Thyroid gland (tissue), 4 donors: ENCODE measurements at regions not wholly inside any gene's neighbourhood (a gene's known extent, or its start where the extent isn't known, plus 50 kb on each side); places are given as distances from the start of the nearest gene placed in this dataset.
"Not testable (repeated sequence)": the region's sequence is repeated elsewhere in the genome, so short reads cannot be mapped to it uniquely, and the experiment has no call there.

ENCODE experiments used
- DNase-seq, 2 donors: peaks; one replicate each; pipeline ENCODE4 v3.0.0-alpha.2; 2019
- H3K27ac ChIP-seq, 3 donors: fragments of 200-600 bp; sonication (generic); 1 replicate in 2 of 3; 2 replicates in 1 of 3; pipeline ENCODE4 v1.5.1; 2016 to 2019; ENCODE audit warnings: mild to moderate bottlenecking in 1 of 3, moderate library complexity in 1 of 3
- H3K27me3 ChIP-seq: fragments of 200-600 bp; sonication (generic); one replicate; pipeline ENCODE4 v1.5.1; 2019
- H3K36me3 ChIP-seq, 2 donors: fragments of 200-600 bp; sonication (generic); one replicate each; pipeline ENCODE4 v1.5.1; 2016 to 2019
- H3K4me1 ChIP-seq, 2 donors: fragments of 200-600 bp; sonication (generic); one replicate each; pipeline ENCODE4 v1.5.1; 2017 to 2019
- H3K4me3 ChIP-seq, 3 donors: fragments of 200-600 bp; sonication (generic); replicated peaks in 1 of 3; 1 replicate in 2 of 3; 2 replicates in 1 of 3; pipeline ENCODE4 v1.5.1; 2016; ENCODE audit warnings: mild to moderate bottlenecking in 1 of 3
- H3K9me3 ChIP-seq: fragments of 200-600 bp; sonication (generic); one replicate; pipeline ENCODE4 v1.5.1; 2017
- CTCF ChIP-seq, 6 experiments: fragments of 200-600 bp in 3 of 6; fragments of 450-650 bp in 3 of 6; sonication (generic) in 3 of 6; IDR thresholded peaks; one replicate each; pipeline ENCODE4 v1.5.1; 2016 to 2019; ENCODE audit warnings: antibody characterized with exemption in 6 of 6, mild to moderate bottlenecking in 2 of 6, inconsistent platforms in 1 of 6, moderate library complexity in 1 of 6
- POLR2A ChIP-seq, 2 donors: fragments of 450-650 bp; IDR thresholded peaks; one replicate each; pipeline ENCODE4 v1.6.1; 2017; ENCODE audit warnings: antibody characterized with exemption in 2 of 2, mild to moderate bottlenecking in 2 of 2, moderate library complexity in 1 of 2
- WGBS, 2 donors: methylation state at CpG; one replicate each; pipeline ENCODE4 v1.1.5; 2017; 5-methylcytosine and 5-hydroxymethylcytosine counted together
- intact Hi-C: fragments of 100-400 bp; cut with DNase I; formaldehyde crosslinking; loops from one replicate; pipeline ENCODE4 v1.15.1; 2023

GRCh38 chr6:68226460-68226859 is 408.6 kb upstream of the ADGRB3 start:
- Histone ChIP-seq H3K4me1 (no peaks in the 10 kb centered on the region), H3K4me3 (no peak overlapping the region), H3K27me3 (no peaks in the 10 kb centered on the region), H3K27ac (no peak overlapping the region), H3K36me3 (no peaks in the 10 kb centered on the region), H3K9me3 (no peaks in the 10 kb centered on the region)
- 45 to 48% methylated on average over 3 of the region's 3 CpGs for WGBS, 2 donors
- no peak for DNase-seq
- intact Hi-C loops = no loop called here
- TF ChIP-seq CTCF (IDR thresholded peaks at IDR 0.05) (peak in 3 of 6 experiments; percentile 34 to 41 (median 40)), POLR2A (IDR thresholded peaks at IDR 0.05) (no peak)

- no peak overlapping the region for H3K4me3 ChIP-seq
- no peaks in the 10 kb centered on the region for H3K4me1 ChIP-seq
- DNase-seq = no peak
- TF ChIP-seq CTCF (IDR thresholded peaks at IDR 0.05) = no peak
- TF ChIP-seq POLR2A (IDR thresholded peaks at IDR 0.05) = no peak
- H3K27me3 ChIP-seq = no peaks in the 10 kb centered on the region
- no peaks in the 10 kb centered on the region for H3K36me3 ChIP-seq
- H3K9me3 ChIP-seq = no peaks in the 10 kb centered on the region
- H3K27ac ChIP-seq = no peak overlapping the region
- intact Hi-C loops = no loop called here
These were observed 409.4 kb upstream of the ADGRB3 start for GRCh38 chr6:68225729-68226128.

- H3K36me3 ChIP-seq = no peaks in the 10 kb centered on the region
- H3K27ac ChIP-seq = no peak overlapping the region
- no peak for DNase-seq
- no peaks in the 10 kb centered on the region for H3K4me1 ChIP-seq
- 78 to 89% methylated on average over 2 of the region's 2 CpGs for WGBS, 2 donors
- intact Hi-C loops = no loop called here
- no peaks in the 10 kb centered on the region for H3K27me3 ChIP-seq
- TF ChIP-seq POLR2A (IDR thresholded peaks at IDR 0.05) = no peak
- no peak for TF ChIP-seq CTCF (IDR thresholded peaks at IDR 0.05)
- no peak overlapping the region for H3K4me3 ChIP-seq
- H3K9me3 ChIP-seq = no peaks in the 10 kb centered on the region
These were observed 423.8 kb upstream of the ADGRB3 start for GRCh38 chr6:68211242-68211795.

GRCh38 chr6:68207612-68208011 is 427.5 kb upstream of the ADGRB3 start:
- H3K27me3 ChIP-seq, H3K4me1 ChIP-seq, H3K36me3 ChIP-seq, H3K27ac ChIP-seq, DNase-seq, intact Hi-C loops, H3K9me3 ChIP-seq, H3K4me3 ChIP-seq: not testable (repeated sequence)

GRCh38 chr6:68200929-68201328 is 434.2 kb upstream of the ADGRB3 start:
- Histone ChIP-seq H3K9me3 (no peaks in the 10 kb centered on the region), H3K27me3 (no peaks in the 10 kb centered on the region), H3K4me3 (no peak overlapping the region), H3K4me1 (no peaks in the 10 kb centered on the region), H3K36me3 (no peaks in the 10 kb centered on the region), H3K27ac (no peak overlapping the region)
- no peak for DNase-seq
- no peak for TF ChIP-seq CTCF (IDR thresholded peaks at IDR 0.05)
- no peak for TF ChIP-seq POLR2A (IDR thresholded peaks at IDR 0.05)
- intact Hi-C loops = no loop called here

- intact Hi-C loops = no loop called here
- H3K27me3 ChIP-seq = no peaks in the 10 kb centered on the region
These were observed 437.7 kb upstream of the ADGRB3 start for GRCh38 chr6:68197356-68197755.

More at GRCh38 chr6:68197356-68197755, 437.7 kb upstream of the ADGRB3 start:
- Histone ChIP-seq H3K4me3 (no peak overlapping the region), H3K9me3 (no peaks in the 10 kb centered on the region), H3K27ac (no peak overlapping the region), H3K4me1 (no peaks in the 10 kb centered on the region), H3K36me3 (no peaks in the 10 kb centered on the region)
- WGBS, 2 donors = 87 to 94% methylated on average over 1 of the region's 1 CpG
- no peak for DNase-seq
- TF ChIP-seq POLR2A (IDR thresholded peaks at IDR 0.05) (no peak), CTCF (IDR thresholded peaks at IDR 0.05) (no peak)
